22Rv1 (cell line): ENCODE measurements at regions not wholly inside any gene's neighbourhood (a gene's known extent, or its start where the extent isn't known, plus 50 kb on each side); places are given as distances from the start of the nearest gene placed in this dataset.
"Not testable (repeated sequence)": the region's sequence is repeated elsewhere in the genome, so short reads cannot be mapped to it uniquely, and the experiment has no call there.

Experiments used
- H3K27ac ChIP-seq: fragments of 450-650 bp; 2 replicates; pipeline ENCODE4 v1.5.1; 2017
- CTCF ChIP-seq: fragments of 450-650 bp; IDR thresholded peaks from 2 replicates; pipeline ENCODE4 v1.5.1; 2017; ENCODE audit warnings: mild to moderate bottlenecking
- ZFX ChIP-seq: fragments of 450-650 bp; IDR thresholded peaks from 2 replicates; pipeline ENCODE4 v1.6.1; 2017; ENCODE audit warnings: antibody characterized with exemption, borderline replicate concordance

GRCh38 chr2:7437141-7437540 lies 519.9 kb downstream of the RNF144A start:
- TF ChIP-seq CTCF (no peak), ZFX (no peak)

GRCh38 chr2:7437716-7438632 lies 520.8 kb downstream of the RNF144A start:
- H3K27ac ChIP-seq, result no peak overlapping the region
- TF ChIP-seq ZFX (no peak), CTCF (no peak)

More at GRCh38 chr2:7437141-7437540, 519.9 kb downstream of the RNF144A start:
- no peak overlapping the region for H3K27ac ChIP-seq

GRCh38 chr2:7438855-7439254 lies 521.6 kb downstream of the RNF144A start:
- no peak for TF ChIP-seq ZFX
- no peak for TF ChIP-seq CTCF
- no peak overlapping the region for H3K27ac ChIP-seq

- no peak overlapping the region for H3K27ac ChIP-seq
- TF ChIP-seq CTCF (no peak), ZFX (no peak)
Observed at GRCh38 chr2:7440977-7441376, 523.8 kb downstream of the RNF144A start.

- H3K27ac ChIP-seq, result not testable (repeated sequence)
Observed at GRCh38 chr2:7441841-7442240, 524.6 kb downstream of the RNF144A start.

- no peak overlapping the region for H3K27ac ChIP-seq
- no peak for TF ChIP-seq CTCF
- TF ChIP-seq ZFX, result no peak
Observed at GRCh38 chr2:7444626-7445025, 527.4 kb downstream of the RNF144A start.

GRCh38 chr2:7448578-7449264 lies 531.5 kb downstream of the RNF144A start:
- TF ChIP-seq ZFX (no peak), CTCF (no peak)
- H3K27ac ChIP-seq, result no peak overlapping the region
